Peyer's patch (tissue), 4 donors: ENCODE measurements at regions not wholly inside any gene's neighbourhood (a gene's known extent, or its start where the extent isn't known, plus 50 kb on each side); places are given as distances from the start of the nearest gene placed in this dataset.

Experiments
- POLR2A ChIP-seq, 2 donors: fragments of 450-650 bp; IDR thresholded peaks; one replicate each; pipeline ENCODE4 v1.5.1; 2017; ENCODE audit warnings: antibody characterized with exemption in 2 of 2, mild to moderate bottlenecking in 2 of 2, moderate library complexity in 2 of 2
- TF ChIP-seq, protein P1 (sequence below), 6 experiments: fragments of 450-650 bp in 4 of 6; fragments of 200-600 bp in 2 of 6; sonication (generic) in 1 of 6; IDR thresholded peaks; one replicate each; pipeline ENCODE4 v1.5.1; 2017 to 2019; ENCODE audit warnings: antibody characterized with exemption in 6 of 6, mild to moderate bottlenecking in 3 of 6, moderate library complexity in 1 of 6

DNA sequence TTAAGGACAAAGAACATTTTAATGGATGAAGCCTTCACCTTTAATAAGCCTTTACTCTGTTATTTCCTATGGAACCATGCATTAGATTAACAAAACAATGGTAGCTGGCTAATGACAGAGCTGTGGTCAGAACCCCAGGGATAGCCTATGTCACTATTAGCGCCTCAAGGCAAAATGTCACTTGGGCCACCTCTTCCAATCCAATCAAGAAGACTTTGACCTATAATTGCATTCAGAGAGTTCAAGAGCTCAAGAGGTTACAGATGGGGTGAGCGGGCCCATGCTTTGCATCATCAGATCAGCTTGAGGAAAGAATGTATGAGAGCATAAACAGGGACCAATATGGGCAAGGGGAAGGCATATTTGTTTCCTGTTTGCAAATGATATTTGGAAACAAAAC lies 425.1 kb downstream of the ARHGEF28 start:
- TF ChIP-seq, protein P1, sequence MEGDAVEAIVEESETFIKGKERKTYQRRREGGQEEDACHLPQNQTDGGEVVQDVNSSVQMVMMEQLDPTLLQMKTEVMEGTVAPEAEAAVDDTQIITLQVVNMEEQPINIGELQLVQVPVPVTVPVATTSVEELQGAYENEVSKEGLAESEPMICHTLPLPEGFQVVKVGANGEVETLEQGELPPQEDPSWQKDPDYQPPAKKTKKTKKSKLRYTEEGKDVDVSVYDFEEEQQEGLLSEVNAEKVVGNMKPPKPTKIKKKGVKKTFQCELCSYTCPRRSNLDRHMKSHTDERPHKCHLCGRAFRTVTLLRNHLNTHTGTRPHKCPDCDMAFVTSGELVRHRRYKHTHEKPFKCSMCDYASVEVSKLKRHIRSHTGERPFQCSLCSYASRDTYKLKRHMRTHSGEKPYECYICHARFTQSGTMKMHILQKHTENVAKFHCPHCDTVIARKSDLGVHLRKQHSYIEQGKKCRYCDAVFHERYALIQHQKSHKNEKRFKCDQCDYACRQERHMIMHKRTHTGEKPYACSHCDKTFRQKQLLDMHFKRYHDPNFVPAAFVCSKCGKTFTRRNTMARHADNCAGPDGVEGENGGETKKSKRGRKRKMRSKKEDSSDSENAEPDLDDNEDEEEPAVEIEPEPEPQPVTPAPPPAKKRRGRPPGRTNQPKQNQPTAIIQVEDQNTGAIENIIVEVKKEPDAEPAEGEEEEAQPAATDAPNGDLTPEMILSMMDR (IDR thresholded peaks at IDR 0.05): no peak
- TF ChIP-seq POLR2A (IDR thresholded peaks at IDR 0.05): no peak
